GM21381 (cell line): ENCODE measurements at regions not wholly inside any gene's neighbourhood (a gene's known extent, or its start where the extent isn't known, plus 50 kb on each side); places are given as distances from the start of the nearest gene placed in this dataset.
A peak's percentile ranks its signal among the peaks of the same experiment; 100 is the strongest.
"Not testable (repeated sequence)": the region's sequence is repeated elsewhere in the genome, so short reads cannot be mapped to it uniquely, and the experiment has no call there.

ENCODE experiments used
- ATAC-seq: cut with Tn5 transposase; IDR thresholded peaks from one replicate; pipeline ENCODE4 v1.9.1; 2021; ENCODE audit warnings: mild to moderate bottlenecking, moderate library complexity; ENCODE audit not compliant: unreplicated experiment

DNA sequence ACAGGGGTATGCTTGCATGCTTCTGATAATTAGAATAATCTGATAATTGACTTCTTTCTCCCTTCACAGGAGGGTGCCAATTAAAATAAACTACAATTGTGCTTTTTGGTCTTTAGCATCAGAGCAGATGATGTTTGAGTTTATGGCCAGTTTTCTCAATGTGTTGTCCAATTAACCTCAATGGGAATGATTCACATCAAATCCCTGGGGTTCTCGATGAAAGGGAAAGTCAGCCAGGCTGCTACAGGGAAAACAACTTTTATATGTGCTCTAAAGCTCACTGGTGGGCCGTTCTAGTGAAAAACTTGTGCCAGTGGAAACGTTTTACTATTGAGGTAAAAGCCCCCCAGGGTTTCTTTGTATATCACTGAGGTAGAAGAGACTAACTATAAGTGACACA, 887.3 kb upstream of the CRIM1 start:
- no peak for ATAC-seq

DNA sequence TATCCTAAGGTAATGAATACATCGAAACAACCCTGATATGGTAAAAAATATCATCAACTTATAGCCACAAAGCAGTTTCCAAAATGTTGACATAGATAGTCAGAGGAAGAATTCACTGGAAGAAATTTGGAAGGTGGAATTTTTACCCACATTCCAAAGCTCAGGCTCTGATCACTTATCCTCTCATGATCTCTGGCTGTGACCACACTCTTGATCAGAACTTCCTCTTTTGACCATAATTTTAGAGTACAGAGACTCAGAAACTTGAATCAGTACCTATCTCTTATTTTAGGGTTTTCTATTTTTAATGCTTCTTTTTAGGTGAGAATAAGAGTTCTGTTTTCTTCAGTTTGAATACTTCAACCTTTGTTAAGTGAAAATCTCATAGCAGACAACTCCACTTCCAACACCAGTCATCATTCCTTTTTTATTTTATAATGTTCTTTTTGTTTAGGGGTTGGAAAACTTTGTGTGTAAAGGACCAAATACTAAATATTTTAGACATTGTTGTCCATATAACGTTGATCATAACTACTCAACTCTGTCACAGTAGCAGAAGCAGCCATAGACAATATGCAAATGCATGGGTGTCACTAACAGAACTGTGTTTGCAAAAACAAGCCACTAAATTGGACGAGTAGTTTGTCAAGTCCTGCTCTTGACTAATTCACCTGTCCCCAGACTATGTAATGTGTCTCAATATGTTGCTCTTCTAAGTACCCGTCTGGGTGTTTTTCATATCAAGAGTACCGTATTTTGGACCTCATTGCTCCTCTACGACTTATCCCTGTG, 891.6 kb upstream of the CRIM1 start:
- ATAC-seq: no peak

DNA sequence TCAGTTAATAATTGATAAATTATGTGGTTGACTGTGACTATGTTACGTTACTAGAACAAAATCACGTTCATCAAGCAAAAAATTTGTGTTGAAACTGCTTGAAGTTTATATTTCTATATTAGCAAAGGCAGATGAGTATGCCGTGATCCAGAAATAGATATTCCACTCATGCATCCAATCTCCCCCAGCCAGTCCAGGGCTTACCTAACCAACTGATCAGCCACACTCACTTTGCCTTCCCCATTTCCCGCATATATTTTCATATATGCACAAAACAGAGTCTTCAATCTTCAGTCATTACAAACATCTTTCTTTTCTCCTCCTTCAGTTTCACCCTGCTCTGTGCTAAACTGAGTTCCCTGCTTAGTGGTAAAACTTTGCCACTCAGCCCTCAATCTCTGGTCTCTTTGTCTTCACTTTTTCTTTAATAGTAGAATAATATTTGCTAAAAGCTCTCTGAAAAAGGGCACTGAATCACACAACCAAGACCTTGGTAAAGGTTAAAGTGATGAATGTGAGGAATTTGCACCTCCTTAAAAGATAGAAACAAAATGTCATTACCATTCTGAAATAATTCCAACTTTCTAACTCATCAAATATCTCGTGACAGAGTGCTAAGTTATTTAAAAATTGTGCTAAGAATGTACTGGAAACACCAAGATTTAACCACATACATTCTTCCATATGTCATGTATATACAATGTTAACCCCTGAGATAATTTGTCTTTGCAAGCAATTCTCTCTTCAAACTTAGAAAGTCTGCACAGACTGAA, 893.2 kb upstream of the CRIM1 start:
- no peak for ATAC-seq

DNA sequence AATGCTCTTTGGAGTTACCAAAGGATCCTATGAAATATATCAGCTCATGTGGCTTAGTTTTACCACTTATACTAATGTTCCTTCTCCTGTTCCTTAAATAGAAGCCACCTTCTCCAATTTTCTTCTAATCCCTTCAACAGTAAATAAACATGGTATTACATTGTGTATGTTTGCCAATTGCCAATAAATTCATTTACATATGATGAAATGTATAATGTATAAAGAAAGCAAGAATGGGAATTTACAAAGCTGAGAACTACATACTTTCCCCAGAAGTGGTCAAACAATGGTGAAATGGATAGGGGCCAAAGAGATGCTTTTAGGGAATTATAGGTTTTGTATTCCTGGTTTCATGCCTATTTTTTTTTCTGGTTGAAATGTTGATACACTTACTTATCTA, 894.2 kb upstream of the CRIM1 start:
- no peak for ATAC-seq

DNA sequence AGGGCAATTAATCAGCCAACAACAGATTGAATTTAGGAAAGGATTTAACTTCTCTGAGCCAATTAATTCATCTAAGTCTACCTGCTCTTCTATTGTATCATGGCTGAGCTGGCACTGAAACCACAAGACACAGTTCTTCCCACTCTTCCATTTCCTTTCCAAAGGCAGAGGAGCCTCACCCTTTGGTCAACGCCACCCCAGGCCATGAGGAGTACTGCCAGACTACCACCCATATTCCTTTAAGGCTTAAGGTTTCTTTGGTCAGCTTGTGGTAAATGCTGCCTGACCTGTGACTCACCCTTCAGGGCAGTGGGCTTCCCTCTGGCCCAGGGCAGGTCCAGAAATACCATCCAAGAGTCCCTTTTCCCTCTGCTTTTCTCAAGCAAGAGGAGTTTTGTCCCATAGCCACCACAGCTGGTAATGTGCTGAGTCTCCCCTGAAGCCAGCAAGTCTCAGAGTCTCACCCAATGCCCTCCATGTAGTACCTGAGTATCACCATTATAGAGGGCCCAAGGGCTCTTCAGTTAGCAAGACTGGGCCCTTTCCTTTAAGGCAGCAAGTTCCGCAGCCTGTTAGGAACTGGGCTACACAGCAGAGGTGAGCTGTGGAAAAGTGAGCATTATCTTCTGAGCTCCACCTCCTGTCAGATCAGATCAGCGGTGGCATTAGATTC, 900.5 kb upstream of the CRIM1 start:
- no peak for ATAC-seq

DNA sequence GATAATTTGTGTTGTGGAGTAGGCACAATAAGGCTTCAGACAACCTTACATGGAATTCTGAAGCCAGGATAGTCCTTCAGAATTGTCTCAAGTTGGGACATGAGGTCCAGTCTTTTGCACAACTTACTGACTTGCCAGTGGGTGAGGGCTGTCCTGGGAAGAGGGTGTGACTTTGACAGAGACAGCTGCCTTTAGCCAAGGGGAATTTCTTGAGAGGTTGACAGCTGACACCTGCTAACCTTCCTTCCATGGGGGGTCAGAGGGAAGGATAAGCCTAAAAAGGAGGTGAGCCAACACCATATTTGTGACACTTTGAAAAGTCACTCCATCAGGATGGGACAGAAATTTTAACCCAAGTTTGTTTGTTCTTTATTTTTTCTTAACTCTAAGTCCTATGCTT, 907.8 kb upstream of the CRIM1 start:
- no peak for ATAC-seq

DNA sequence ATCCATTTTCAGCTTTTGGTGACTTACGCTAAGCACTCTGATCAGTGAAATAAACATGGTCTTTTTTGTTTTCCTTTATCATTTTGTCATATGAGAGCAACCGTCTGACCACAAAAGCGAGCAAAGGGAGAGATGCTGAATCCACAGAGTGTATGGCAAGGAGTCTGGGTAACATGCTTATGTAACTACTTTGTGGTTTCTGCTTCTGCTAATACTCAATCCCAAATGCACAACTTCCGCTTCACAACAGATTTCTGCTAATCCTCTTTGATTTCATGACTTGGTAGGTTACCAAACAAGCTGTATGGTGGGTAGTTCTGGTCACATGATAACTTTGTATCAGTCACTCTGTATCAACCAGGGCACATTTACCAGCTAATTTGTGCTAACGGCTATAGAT, 908.4 kb upstream of the CRIM1 start:
- no peak for ATAC-seq

DNA sequence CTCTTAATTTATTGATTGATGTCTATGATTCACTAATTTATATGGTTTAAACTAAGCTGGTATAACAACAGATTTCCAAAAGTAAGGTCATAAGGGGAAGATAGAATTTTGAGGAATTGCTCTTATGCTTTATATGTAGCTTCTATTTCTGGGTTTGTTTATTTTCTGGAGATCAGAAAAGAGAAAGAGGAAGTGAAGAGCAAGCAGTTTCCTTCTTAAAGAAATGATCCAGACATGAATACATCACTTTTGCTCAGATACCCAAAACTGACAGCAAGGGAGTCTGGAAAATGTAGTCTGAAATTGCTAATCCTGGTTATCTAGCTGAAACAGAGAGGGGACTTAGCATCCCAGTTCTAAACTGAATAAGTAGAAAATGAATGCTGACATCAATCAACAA, 912.5 kb upstream of the CRIM1 start:
- ATAC-seq: no peak

DNA sequence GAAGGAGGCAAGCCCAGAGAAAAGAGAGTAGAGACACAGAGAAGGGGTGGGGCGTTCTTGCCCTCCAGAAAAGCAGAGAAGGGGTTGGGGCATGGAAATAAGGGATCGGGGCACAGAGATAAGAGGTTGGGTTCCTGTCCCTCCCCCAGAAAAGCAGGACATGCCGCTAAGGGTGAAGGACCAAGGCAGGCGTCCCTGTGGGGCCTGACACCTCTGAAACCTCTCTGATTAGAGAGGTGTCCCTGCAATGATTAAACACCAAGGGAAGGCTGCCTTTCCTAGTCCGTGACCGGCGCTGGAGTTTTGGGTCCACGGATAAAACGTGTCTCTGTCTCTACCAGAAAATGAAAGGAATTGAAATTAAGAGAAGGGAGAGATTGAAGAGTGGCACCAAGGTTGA, 914.0 kb upstream of the CRIM1 start:
- ATAC-seq: not testable (repeated sequence)

DNA sequence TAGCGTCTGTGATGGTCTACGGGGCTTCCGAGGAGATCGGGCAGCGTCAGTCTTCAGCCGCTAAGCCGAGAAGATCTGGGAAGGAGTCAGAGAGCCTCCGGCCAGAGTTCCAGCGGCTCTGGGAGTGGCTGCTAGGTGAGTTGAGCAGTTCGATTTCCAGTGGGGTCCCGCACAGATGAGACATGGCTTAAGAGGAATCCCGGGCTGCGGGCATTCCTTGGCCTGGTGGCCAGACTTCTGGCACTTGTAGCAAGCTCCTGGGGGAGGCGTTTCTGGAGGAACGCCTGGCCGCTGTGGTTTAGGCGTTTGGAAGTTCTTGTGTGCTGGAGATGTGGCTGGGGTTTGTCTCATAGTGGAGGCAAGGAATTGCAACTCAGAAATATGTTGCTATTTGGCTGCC, 915.3 kb upstream of the CRIM1 start:
- not testable (repeated sequence) for ATAC-seq

DNA sequence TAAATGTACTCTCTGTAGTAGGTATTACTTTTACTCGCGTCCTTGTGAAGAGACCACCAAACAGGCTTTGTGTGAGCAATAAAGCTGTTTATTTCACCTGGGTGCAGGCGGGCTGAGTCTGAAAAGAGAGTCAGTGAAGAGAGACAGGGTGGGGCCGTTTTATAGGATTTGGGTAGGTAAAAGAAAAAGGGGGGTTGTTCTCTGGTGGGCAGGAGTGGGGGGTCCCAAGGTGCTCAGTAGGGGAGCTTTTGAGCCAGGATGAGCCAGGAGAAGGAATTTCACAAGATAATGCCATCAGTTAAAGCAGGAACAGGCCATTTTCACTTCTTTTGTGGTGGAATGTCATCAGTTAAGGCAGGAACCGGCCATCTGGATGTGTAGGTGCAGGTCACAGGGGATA, 918.7 kb upstream of the CRIM1 start:
- not testable (repeated sequence) for ATAC-seq

DNA sequence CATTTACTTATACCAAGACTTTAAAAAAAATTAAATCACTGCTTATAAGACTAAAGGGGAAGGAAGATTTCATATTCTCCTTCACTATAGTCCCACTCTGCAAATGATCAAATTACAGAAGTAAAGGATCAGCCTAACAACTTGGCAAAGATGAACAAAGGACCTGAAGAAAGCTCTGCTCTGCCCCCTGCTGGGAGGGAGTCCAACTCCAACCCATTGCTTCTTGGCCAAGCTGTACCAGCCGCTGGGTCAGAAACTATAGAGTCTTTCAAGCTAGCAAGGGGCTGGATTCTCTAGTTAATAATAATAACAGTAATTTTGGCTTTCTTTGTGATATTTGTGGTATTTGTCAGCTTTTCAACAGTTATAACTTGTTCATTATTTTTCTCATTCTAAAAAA, 927.0 kb upstream of the CRIM1 start:
- ATAC-seq: peak; percentile 60

DNA sequence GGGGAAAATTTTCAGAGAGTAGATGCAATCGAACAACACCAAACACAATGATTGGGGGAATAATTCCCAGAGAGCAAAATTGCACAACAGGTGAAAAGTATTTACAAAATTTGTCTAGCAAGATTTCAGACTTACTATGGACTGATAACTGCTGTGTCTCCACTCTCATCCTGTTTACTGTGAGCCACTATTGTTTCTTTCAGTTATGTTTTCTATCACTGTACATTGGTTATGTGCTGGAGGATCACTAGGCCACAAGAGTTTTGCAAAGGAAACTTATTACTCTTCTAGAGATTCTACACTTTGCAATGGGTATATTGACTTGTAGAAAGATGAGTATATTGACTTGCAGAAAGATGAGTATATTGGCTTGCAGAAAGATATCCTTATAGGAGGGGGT, 934.1 kb upstream of the CRIM1 start:
- ATAC-seq: no peak

DNA sequence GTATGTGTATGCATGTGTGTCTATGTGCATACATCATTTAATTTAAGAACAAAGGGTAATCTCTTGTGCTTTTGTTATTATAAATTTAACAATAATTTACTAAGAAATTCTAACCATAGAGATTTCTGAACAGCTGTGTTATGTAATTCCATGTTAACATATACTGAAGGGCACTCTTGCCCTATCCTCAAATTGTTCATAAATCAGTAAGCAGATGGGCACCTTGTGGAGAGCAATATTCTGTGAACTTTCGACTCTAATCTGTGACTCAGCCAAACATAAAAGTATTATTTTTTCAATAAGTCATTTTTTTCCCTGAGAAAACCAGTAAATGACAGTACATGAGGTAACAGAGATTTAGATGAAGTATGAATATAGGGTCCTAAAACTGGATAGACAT, 938.3 kb upstream of the CRIM1 start:
- ATAC-seq: no peak

DNA sequence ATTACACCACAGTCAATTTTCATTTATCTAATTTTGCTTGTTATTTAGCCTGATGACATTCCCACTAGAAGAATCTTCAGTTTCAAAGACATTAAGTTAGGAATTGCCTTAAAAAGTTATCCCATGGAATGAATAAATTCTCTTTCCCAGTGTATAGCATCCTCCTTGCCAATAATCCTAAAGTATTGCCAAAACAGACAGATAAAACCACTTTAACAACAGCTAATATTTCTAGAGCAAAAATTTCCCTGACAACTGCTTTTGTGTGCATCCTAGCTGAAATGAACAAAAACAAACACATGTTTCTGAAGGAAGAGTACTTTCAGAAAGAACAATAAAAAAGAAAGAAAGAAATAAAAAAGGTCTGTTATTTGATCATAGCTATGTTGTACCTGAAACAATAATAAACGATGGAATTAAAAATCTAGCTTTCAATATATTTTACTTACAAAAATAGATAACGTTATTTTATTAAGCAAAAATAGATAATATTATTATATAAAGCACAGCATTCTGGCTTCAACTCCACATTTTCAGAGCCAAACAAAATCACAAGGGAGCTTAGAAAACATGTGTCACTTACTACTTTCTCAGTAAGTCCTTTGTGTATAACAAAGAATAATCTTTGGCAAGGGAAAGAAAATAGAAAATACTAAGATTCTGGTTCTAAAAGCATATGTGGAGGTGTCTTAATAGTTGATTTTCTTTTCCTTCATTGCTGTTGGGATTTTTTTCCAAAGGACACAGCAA, 939.0 kb upstream of the CRIM1 start:
- ATAC-seq: no peak

DNA sequence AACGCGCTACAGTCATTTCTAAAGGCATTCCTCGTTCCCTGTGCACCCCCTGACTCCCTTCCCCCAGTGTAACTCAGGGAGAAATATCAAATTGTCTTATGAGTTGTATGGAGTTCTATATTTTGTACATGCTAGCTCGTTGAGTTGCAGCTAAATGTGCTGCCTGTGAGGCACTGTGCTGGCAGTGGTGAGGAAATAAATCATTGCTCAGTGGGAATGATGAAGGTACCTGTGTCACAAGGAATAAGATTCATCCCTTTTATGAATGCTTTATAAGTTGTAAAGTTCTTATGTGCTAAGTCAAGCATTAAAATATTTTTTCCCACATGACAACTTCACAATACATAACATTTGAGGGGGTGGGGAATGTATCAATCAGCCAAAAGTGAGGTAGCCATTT, 939.6 kb upstream of the CRIM1 start:
- ATAC-seq: no peak

DNA sequence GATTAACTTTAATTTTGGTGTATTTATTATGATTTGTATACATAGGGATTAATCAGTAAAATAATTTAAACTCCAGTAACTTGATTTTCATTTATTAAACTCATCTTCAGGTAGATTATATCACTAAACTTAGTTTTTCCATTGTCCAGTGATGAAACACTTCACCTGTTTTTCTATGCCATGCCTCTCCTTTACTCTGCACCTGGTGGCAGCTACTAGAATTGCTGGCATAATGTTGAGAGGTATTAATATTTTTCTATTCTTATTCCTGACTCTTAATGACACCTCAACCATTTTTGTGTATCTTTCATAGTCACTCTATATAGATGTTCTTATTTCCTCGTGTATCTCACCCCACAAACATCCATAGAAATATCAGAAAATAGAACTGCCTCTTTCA, 940.3 kb upstream of the CRIM1 start:
- no peak for ATAC-seq

DNA sequence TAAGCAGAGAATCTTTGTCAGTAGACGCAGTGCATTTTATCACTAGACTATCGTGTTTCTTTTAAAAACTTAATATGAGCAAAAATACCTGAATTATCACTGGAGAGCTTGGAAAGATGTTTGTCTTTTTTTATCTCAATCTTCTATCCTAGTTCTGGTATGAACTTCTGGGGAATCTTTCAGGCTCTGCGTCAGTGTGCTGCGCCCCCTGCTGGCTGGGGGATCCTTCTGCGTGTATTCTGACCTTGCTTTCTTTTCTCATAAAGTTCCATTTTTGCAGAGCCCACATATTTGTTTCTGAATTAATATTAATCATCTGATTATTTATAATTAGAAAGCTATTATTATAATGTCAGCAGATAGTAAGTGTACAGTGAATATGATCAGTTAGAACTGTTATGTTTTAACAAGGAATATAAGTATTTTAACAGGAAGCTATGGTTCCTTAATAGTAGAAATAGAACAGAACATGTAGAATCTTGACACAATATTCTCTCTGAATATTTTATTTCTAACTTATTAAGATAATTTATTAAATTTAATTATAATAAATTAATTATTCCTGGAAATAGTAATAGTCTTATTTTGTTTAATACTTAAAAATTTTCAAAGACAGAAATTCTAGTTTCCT, 945.0 kb upstream of the CRIM1 start:
- ATAC-seq: peak; percentile 62

DNA sequence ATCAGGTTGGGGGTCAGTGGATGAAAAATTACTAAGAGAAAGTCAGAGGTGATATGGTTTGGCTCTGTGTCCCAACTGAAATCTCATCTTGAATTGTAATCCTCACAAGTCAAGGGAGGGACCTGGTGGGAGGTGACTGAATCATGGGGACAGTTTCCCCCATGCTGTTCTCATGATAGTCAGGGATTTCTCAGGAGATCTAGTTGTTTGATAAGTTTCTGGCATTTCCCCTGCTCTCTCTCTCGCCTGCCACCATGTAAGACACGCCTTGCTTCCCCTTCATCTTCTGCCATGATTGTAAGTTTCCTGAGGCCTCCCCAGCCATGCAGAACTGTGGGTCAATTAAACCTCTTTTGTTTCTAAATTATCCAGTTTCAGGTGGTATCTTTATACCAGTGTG, 945.8 kb upstream of the CRIM1 start:
- no peak for ATAC-seq

DNA sequence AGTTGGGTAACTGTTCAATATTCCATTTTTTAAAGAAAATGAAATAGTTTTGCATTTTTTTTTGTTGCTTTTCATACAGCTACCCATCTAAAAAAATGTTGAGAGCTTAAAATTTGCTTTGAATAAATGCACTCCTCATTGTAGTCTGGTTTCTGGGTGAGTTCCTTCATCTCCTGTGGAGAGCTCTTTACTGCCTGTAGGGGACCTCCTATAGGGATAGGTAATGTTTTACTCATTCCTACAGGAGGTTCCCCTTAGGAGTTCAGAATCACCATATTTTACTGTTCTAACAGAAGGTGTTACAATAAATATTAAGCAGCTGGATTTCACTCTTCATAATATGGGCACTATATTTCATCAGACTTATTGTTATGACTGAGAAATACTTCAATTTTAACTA, 947.3 kb upstream of the CRIM1 start:
- ATAC-seq: no peak
